ENCODE measurements at regions not wholly inside any gene's neighbourhood (a gene's known extent, or its start where the extent isn't known, plus 50 kb on each side); places are given as distances from the start of the nearest gene placed in this dataset.
"Not testable (repeated sequence)": the region's sequence is repeated elsewhere in the genome, so short reads cannot be mapped to it uniquely, and the experiment has no call there.

DNA sequence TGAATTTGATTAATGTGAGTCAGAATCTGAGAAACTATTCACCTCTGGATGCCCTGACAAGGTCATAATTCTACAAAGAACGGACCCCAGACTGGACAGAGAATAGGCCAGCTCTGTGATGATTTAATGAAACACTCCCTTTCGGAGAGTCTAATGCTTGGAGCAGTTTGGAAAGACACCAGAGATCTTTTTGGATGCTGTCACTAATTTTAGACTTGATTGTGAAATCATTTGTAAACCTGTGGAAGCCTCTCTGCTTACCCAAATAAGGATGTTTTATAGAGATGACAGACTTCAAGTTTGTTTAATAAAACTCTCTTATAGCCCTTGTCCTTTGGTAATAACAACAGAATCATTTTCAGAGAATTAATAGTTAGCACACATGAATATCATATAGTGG is 83.5 kb downstream of the MYL12B start:
- Histone ChIP-seq H3K4me1 (no peaks in the 10 kb centered on the region), H3K9ac (ENCODE audit: low read depth in 2 of 2, low read length in 2 of 2) (no peak overlapping the region), H3K4me3 (no peak overlapping the region), H3K36me3 (no peaks in the 10 kb centered on the region), H3K9me3 (no peaks in the 10 kb centered on the region), H3K27me3 (no peaks in the 10 kb centered on the region), H3K27ac (no peak overlapping the region)
- no peak for DNase-seq
- intact Hi-C loops (cut with DNase I) = loop anchor here (10.0 kb wide), 1 partner anchor 61 kb away; no protein-coding TSS in a partner anchor
- TF ChIP-seq, protein P1, sequence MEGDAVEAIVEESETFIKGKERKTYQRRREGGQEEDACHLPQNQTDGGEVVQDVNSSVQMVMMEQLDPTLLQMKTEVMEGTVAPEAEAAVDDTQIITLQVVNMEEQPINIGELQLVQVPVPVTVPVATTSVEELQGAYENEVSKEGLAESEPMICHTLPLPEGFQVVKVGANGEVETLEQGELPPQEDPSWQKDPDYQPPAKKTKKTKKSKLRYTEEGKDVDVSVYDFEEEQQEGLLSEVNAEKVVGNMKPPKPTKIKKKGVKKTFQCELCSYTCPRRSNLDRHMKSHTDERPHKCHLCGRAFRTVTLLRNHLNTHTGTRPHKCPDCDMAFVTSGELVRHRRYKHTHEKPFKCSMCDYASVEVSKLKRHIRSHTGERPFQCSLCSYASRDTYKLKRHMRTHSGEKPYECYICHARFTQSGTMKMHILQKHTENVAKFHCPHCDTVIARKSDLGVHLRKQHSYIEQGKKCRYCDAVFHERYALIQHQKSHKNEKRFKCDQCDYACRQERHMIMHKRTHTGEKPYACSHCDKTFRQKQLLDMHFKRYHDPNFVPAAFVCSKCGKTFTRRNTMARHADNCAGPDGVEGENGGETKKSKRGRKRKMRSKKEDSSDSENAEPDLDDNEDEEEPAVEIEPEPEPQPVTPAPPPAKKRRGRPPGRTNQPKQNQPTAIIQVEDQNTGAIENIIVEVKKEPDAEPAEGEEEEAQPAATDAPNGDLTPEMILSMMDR (IDR thresholded peaks at IDR 0.05) = no peak

DNA sequence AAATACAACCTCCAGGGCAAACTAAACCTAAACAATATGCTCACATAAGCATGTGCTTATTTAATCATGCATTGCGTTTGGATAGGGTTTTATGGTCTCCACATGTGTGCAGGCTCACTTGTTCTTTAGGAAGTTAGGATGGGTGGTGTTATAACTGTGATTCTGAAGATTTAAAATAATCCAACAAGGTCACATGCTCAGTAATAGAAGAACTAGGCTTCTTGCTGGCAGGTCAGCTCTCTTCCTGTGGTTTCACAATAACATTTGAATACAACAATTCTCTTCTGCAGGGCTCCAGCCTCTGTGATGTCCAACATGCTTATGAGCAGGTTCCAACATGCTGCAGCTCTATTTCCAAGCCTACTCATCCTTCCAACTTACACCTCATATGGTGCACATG is 84.0 kb downstream of the MYL12B start:
- H3K27ac ChIP-seq = no peak overlapping the region
- intact Hi-C loops (cut with DNase I) = loop anchor here (10.0 kb wide), 1 partner anchor 61 kb away; no protein-coding TSS in a partner anchor
- TF ChIP-seq, protein P1 (IDR thresholded peaks at IDR 0.05) = no peak

DNA sequence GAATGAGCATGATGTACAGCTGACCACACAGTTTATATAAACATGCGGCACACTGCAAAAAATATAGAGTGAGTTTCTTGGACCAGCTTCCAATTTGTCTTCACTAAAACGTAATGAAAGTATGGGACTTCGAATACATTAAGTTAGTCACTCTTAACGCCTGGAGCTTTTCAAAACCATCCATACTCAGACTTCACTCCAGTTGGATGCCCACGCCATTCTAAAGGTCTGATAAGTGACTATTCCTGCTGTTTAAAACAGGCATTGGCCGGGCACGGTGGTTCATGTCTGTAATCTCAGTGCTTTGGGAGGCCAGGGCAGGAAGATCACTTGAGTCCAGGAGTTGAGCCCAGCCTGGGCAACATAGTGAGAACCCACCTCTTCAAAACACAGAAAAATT is 84.6 kb downstream of the MYL12B start:
- Histone ChIP-seq H3K9ac (ENCODE audit: low read depth in 2 of 2, low read length in 2 of 2) (no peak overlapping the region), H3K4me1 (no peaks in the 10 kb centered on the region), H3K27ac (no peak overlapping the region), H3K36me3 (no peaks in the 10 kb centered on the region), H3K9me3 (no peaks in the 10 kb centered on the region), H3K27me3 (no peaks in the 10 kb centered on the region), H3K4me3 (no peak overlapping the region)
- TF ChIP-seq, protein P1 (IDR thresholded peaks at IDR 0.05) = no peak
- intact Hi-C loops (cut with DNase I) = loop anchor here (10.0 kb wide), 1 partner anchor 62 kb away; no protein-coding TSS in a partner anchor
- DNase-seq = no peak

More for the DNA sequence above, 84.0 kb downstream of the MYL12B start:
- Histone ChIP-seq H3K9me3 (no peaks in the 10 kb centered on the region), H3K9ac (ENCODE audit: low read depth in 2 of 2, low read length in 2 of 2) (no peak overlapping the region), H3K4me1 (no peaks in the 10 kb centered on the region), H3K36me3 (no peaks in the 10 kb centered on the region), H3K4me3 (no peak overlapping the region), H3K27me3 (no peaks in the 10 kb centered on the region)
- DNase-seq = no peak

DNA sequence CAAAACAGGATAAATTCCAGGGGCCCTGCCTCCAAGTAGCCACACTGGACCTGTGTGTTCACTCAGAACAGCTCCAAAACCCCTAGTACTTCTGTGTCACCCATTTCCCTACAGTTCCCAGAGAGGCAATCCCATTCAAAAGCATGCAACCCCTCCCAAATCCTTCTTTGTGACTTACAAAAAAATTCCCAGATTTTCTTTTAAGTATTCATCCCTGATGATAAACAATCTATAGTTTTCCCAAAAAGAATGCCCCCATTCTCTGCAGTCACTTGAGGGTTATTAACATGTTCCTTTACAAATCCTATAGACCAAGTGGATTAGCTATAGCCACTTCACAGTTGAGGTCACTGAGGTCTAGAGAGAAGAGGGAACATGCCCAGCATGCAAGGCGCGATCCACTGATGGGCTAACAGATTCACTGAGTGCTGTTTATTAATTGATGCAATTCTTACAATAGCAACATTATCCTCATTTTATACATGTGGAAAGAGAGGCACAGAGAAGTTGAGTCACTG is 85.4 kb downstream of the MYL12B start:
- intact Hi-C loops (cut with DNase I) = loop anchor here (10.0 kb wide), 1 partner anchor 63 kb away; no protein-coding TSS in a partner anchor
- no peaks in the 10 kb centered on the region for H3K27me3 ChIP-seq
- H3K9me3 ChIP-seq = no peaks in the 10 kb centered on the region
- no peaks in the 10 kb centered on the region for H3K36me3 ChIP-seq
- TF ChIP-seq, protein P1 (IDR thresholded peaks at IDR 0.05) = no peak
- H3K27ac ChIP-seq = no peak overlapping the region
- no peak for DNase-seq
- no peaks in the 10 kb centered on the region for H3K4me1 ChIP-seq
- H3K9ac ChIP-seq (ENCODE audit: low read depth in 2 of 2, low read length in 2 of 2) = no peak overlapping the region
- no peak overlapping the region for H3K4me3 ChIP-seq

DNA sequence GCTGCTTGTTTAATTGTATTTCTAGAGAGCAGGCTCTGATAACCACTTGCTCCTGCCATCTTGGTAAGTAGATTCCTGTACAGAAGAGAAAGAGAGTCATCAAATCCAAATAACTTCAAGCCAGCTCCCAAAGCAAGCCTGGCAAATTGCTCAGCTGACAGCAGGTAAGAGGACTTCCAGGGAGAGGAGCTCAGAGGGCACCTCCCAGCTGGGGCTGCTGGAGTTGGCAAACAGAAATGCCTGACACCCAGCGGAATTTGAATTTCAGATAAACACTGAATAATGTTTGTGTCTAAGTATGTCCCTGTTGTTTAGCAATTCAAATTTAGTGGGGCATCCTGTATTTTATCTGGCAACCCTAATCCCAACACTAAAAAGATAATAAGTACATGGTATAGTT is 86.2 kb downstream of the MYL12B start:
- Histone ChIP-seq H3K9me3 (no peaks in the 10 kb centered on the region), H3K4me3 (no peak overlapping the region), H3K27me3 (no peaks in the 10 kb centered on the region), H3K27ac (no peak overlapping the region), H3K36me3 (no peaks in the 10 kb centered on the region), H3K4me1 (no peaks in the 10 kb centered on the region), H3K9ac (ENCODE audit: low read depth in 2 of 2, low read length in 2 of 2) (no peak overlapping the region)
- DNase-seq = no peak
- intact Hi-C loops (cut with DNase I) = loop anchor here (10.0 kb wide), 1 partner anchor 63 kb away; no protein-coding TSS in a partner anchor
- TF ChIP-seq, protein P1 (IDR thresholded peaks at IDR 0.05) = no peak

DNA sequence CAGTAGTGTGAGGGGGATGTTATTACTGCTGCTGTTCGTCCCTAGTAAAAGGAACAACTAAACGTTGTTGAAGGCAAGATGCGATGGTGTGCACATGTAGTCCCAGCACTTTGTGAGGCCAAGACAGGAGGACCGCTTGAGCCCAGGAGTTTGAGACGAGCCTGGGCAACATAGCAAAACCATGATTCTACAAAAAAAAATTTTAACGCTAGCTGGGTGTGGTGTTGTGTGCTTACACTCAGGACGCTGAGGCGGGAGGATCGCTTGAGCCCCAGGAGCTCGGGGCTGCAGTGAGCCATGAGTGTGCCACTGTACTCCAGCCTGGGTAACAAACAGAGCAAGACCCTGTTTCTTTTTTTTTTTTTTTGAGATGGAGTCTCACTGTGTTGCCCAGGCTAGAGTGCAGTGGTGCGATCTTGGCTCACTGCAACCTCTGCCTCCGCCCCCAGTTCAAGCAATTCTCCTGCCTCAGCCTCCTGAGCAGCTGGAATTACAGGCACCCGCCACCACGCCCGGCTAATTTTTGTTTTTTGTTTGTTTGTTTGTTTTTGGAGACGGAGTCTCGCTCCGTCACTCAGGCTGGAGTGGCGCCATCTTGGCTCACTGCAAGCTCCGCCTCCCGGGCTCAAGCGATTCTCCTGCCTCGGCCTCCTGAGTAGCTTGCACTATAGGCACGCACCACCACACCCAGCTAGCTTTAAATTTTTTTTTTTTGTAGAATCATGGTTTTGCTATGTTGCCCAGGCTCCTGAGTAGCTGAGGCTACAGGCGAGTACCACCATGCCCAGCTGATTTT is 87.3 kb downstream of the MYL12B start:
- intact Hi-C loops (cut with DNase I) = loop anchor here (10.0 kb wide), 1 partner anchor 64 kb away; no protein-coding TSS in a partner anchor
- not testable (repeated sequence) for H3K4me1 ChIP-seq

More for the DNA sequence above, 87.3 kb downstream of the MYL12B start:
- H3K9ac ChIP-seq (ENCODE audit: low read depth in 2 of 2, low read length in 2 of 2); H3K36me3 ChIP-seq; H3K9me3 ChIP-seq; H3K4me3 ChIP-seq; DNase-seq; H3K27ac ChIP-seq; H3K27me3 ChIP-seq: not testable (repeated sequence)
